ENCODE measurements at regions not wholly inside any gene's neighbourhood (a gene's known extent, or its start where the extent isn't known, plus 50 kb on each side); places are given as distances from the start of the nearest gene placed in this dataset.

- TF ChIP-seq, protein P1, sequence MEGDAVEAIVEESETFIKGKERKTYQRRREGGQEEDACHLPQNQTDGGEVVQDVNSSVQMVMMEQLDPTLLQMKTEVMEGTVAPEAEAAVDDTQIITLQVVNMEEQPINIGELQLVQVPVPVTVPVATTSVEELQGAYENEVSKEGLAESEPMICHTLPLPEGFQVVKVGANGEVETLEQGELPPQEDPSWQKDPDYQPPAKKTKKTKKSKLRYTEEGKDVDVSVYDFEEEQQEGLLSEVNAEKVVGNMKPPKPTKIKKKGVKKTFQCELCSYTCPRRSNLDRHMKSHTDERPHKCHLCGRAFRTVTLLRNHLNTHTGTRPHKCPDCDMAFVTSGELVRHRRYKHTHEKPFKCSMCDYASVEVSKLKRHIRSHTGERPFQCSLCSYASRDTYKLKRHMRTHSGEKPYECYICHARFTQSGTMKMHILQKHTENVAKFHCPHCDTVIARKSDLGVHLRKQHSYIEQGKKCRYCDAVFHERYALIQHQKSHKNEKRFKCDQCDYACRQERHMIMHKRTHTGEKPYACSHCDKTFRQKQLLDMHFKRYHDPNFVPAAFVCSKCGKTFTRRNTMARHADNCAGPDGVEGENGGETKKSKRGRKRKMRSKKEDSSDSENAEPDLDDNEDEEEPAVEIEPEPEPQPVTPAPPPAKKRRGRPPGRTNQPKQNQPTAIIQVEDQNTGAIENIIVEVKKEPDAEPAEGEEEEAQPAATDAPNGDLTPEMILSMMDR (IDR thresholded peaks at IDR 0.05), result no peak
- no peak for TF ChIP-seq POLR2A (IDR thresholded peaks at IDR 0.05)
- TF ChIP-seq POLR2AphosphoS5 (IDR thresholded peaks at IDR 0.05), result no peak
Measured at GRCh38 chr4:57182132-57182874, 72.1 kb upstream of the IGFBP7 start.
